HG02870 (cell line): ENCODE measurements at regions not wholly inside any gene's neighbourhood (a gene's known extent, or its start where the extent isn't known, plus 50 kb on each side); places are given as distances from the start of the nearest gene placed in this dataset.
"Not testable (repeated sequence)": the region's sequence is repeated elsewhere in the genome, so short reads cannot be mapped to it uniquely, and the experiment has no call there.

Experiments used
- ATAC-seq: cut with Tn5 transposase; IDR thresholded peaks from one replicate; pipeline ENCODE4 v1.9.1; 2021; ENCODE audit warnings: mild to moderate bottlenecking, moderate library complexity; ENCODE audit not compliant: unreplicated experiment

GRCh38 chr2:222000326-222000725 is 298.5 kb downstream of the PAX3 start:
- ATAC-seq, result no peak

- no peak for ATAC-seq
Measured at GRCh38 chr2:221999717-222000116, 299.1 kb downstream of the PAX3 start.

- ATAC-seq, result no peak
Measured at GRCh38 chr2:221999166-221999565, 299.6 kb downstream of the PAX3 start.

GRCh38 chr2:221997683-221998082 is 301.1 kb downstream of the PAX3 start:
- ATAC-seq, result no peak

- no peak for ATAC-seq
Measured at GRCh38 chr2:221997100-221997499, 301.7 kb downstream of the PAX3 start.

GRCh38 chr2:221994926-221995325 is 303.9 kb downstream of the PAX3 start:
- ATAC-seq, result no peak

- not testable (repeated sequence) for ATAC-seq
Measured at GRCh38 chr2:221984376-221984775, 314.4 kb downstream of the PAX3 start.

- ATAC-seq, result no peak
Measured at GRCh38 chr2:221981912-221982470, 316.8 kb downstream of the PAX3 start.

- ATAC-seq, result no peak
Measured at GRCh38 chr2:221975151-221975550, 323.6 kb downstream of the PAX3 start.

- no peak for ATAC-seq
Measured at GRCh38 chr2:221973902-221974301, 324.9 kb downstream of the PAX3 start.

GRCh38 chr2:221973502-221973901 is 325.3 kb downstream of the PAX3 start:
- no peak for ATAC-seq

GRCh38 chr2:221972813-221973478 is 325.9 kb downstream of the PAX3 start:
- no peak for ATAC-seq

GRCh38 chr2:221970389-221970788 is 328.4 kb downstream of the PAX3 start:
- ATAC-seq, result no peak

- ATAC-seq, result no peak
Measured at GRCh38 chr2:221969830-221970144, 329.0 kb downstream of the PAX3 start.

- no peak for ATAC-seq
Measured at GRCh38 chr2:221969087-221969829, 329.5 kb downstream of the PAX3 start.

GRCh38 chr2:221962186-221962585 is 336.6 kb downstream of the PAX3 start:
- ATAC-seq, result no peak

- no peak for ATAC-seq
Measured at GRCh38 chr2:221961561-221961960, 337.2 kb downstream of the PAX3 start.

- ATAC-seq, result no peak
Measured at GRCh38 chr2:221958224-221958623, 340.6 kb downstream of the PAX3 start.

GRCh38 chr2:221948076-221948475 is 350.7 kb downstream of the PAX3 start:
- no peak for ATAC-seq

- not testable (repeated sequence) for ATAC-seq
Measured at GRCh38 chr2:221944452-221944851, 354.3 kb downstream of the PAX3 start.

GRCh38 chr2:221943076-221943810 is 355.6 kb downstream of the PAX3 start:
- ATAC-seq, result no peak
